ENCODE measurements at regions not wholly inside any gene's neighbourhood (a gene's known extent, or its start where the extent isn't known, plus 50 kb on each side); places are given as distances from the start of the nearest gene placed in this dataset.
A peak's percentile ranks its signal among the peaks of the same experiment; 100 is the strongest.

DNA sequence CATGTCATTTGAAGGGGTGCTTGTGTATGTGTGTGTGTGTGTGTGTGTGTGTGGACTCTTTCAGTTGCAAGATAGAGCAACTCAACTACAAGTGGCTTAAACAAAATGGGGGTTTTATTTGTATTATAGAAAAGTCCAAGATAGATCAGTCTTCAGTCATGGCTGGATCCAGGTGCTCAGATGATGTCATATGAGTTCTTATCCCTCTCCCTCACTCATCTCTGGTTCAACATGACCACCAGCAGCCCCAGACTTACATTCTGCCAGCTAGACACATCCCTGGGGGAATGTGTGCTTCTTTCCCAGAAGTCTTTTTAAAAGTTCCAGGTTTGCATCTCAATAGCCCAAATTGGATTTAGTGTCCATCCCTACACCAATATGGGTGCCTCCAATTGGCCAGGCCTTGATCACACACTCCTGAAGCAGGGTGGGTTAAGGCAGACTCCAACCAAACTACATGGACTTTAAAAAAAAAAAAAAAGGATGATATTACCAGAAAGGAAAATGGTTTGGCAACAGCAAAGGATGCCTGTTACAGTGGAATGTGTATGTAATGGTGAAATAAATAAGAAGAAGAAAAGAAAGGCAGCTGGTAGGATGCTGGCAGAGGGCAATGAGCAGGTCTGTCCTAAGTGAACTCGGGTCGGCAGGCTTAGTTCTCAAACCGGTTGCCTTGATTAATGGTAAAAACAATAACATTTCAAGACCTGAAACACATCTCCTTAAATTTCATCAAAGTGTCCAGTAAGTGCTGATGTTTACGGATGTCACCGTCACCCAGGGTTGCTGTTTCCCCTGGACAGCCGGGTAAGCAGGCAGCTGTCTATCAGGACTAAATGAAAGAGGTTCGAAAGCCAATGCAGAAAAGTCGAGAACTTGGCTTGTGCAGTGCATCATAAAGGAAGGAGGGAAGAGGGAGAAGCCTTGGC lies 107.7 kb downstream of the SMIM20 start:
- Histone ChIP-seq H3K27me3 (no peaks in the 10 kb centered on the region), H3K36me3 (no peaks in the 10 kb centered on the region), H3K9me3 (no peaks in the 10 kb centered on the region), H3K9ac (ENCODE audit: low read depth in 2 of 2, low read length in 2 of 2) (no peak overlapping the region), H3K4me1 (no peaks in the 10 kb centered on the region), H3K27ac (no peak overlapping the region), H3K4me3 (no peak overlapping the region)
- no peak for DNase-seq
- intact Hi-C loops (cut with DNase I) = no loop called here
- TF ChIP-seq, protein P1, sequence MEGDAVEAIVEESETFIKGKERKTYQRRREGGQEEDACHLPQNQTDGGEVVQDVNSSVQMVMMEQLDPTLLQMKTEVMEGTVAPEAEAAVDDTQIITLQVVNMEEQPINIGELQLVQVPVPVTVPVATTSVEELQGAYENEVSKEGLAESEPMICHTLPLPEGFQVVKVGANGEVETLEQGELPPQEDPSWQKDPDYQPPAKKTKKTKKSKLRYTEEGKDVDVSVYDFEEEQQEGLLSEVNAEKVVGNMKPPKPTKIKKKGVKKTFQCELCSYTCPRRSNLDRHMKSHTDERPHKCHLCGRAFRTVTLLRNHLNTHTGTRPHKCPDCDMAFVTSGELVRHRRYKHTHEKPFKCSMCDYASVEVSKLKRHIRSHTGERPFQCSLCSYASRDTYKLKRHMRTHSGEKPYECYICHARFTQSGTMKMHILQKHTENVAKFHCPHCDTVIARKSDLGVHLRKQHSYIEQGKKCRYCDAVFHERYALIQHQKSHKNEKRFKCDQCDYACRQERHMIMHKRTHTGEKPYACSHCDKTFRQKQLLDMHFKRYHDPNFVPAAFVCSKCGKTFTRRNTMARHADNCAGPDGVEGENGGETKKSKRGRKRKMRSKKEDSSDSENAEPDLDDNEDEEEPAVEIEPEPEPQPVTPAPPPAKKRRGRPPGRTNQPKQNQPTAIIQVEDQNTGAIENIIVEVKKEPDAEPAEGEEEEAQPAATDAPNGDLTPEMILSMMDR (IDR thresholded peaks at IDR 0.05) = no peak

DNA sequence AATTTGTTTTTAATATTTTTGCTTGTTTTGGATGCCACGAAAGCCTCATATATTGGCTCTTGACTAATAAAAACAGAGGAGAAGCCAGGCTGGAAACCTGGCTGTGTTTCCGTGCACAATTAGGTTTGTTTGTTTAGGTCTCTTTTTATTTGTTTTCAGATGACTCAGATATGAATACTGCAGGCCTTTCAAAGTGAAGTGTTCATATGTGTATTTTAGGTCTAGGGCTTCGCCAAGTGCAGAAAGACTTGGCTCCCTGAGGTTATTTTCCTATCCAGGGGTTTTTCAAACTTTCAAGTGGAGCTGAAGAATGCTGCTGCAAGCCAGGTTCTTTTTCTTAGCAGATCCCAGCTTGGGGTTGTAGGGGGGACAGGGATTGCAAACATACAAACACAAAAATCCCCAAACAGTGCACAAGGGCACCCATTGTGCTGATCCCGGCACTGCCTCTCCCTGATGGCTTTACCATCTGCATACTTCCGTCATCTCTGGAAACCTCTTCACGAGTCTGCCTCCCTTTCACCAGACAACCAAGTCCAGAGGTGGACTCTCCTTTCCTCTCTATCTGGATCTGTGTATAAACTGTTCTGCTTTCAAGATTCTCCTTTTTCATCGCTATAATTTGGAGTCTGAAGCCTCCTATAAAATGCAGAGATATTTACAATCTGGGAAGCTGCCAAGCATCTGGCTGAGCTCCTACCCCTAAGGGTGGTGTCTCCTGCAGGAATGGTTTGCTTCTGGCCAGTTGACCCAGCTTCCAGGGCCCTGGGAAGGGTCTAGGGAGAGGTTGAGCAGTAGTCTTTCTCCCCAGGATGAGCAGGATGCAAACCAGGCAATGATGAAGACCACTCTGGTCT lies 108.6 kb downstream of the SMIM20 start:
- TF ChIP-seq, protein P1 (IDR thresholded peaks at IDR 0.05) = no peak
- no peak for DNase-seq
- H3K27ac ChIP-seq = peak overlapping the region; percentile 10
- no peak overlapping the region for H3K9ac ChIP-seq (ENCODE audit: low read depth in 2 of 2, low read length in 2 of 2)
- H3K36me3 ChIP-seq = no peaks in the 10 kb centered on the region
- no peak overlapping the region for H3K4me3 ChIP-seq
- no peaks in the 10 kb centered on the region for H3K27me3 ChIP-seq
- H3K9me3 ChIP-seq = no peaks in the 10 kb centered on the region
- H3K4me1 ChIP-seq = no peaks in the 10 kb centered on the region
- intact Hi-C loops (cut with DNase I) = no loop called here

DNA sequence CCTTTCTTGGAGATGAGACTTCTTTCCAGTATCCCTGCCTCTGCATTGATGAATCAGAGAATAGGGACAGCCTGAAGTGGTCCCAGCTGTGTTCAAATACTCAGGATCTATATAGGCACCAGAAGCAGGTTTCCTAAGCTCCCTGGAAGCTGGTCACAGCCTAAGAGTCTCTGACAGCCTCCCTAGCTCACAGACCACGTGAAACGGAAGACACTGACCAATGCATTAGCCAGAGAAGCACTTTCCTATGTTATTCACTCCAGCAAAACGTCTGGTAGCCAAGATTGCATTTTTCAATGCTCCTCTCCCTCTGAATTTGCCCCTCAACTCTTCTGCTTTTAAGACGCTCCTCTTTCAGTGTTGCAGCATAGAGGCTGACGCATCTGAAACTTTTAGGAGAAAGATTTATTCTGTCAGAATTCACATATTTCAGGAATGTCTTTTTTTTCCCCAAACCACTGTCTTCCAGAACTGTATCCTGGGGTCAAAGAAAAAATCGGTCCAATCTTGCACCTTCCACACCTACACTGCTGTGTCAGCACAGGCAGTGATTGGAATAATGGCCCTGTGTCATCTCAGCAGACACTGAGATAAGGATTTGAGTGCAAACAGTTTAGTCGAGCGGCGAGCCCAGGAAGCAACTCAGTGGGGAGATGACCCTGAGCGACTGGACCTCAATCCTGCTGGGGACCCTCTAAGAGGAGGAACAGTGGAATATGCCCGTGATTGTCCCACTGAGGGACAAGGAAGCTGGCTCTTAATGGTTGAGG lies 109.4 kb downstream of the SMIM20 start:
- H3K36me3 ChIP-seq = no peaks in the 10 kb centered on the region
- intact Hi-C loops (cut with DNase I) = no loop called here
- DNase-seq = no peak
- H3K4me1 ChIP-seq = no peaks in the 10 kb centered on the region
- H3K27me3 ChIP-seq = no peaks in the 10 kb centered on the region
- H3K27ac ChIP-seq = no peak overlapping the region
- H3K9ac ChIP-seq (ENCODE audit: low read depth in 2 of 2, low read length in 2 of 2) = no peak overlapping the region
- TF ChIP-seq, protein P1 (IDR thresholded peaks at IDR 0.05) = no peak
- no peak overlapping the region for H3K4me3 ChIP-seq
- no peaks in the 10 kb centered on the region for H3K9me3 ChIP-seq

DNA sequence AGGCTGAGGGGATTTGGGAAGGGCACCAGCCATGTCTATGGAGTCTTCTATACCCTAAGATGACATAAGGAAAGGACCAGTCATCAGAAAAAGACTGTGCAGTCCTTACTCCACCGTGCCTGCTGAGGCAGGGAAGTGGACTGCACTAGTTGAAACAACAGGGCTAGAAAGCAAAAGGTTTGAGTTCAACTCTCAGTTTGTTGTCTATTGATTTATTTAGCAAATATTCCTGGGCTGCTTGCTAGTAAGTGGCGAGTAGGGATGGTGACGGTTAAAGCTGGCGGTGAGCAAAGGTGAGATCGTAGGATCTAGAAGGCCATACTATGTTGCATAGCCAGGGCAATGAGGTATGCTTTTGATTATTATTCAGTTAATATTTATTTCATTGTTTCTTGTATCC lies 110.1 kb downstream of the SMIM20 start:
- TF ChIP-seq, protein P1 (IDR thresholded peaks at IDR 0.05) = no peak
- Histone ChIP-seq H3K9me3 (no peaks in the 10 kb centered on the region), H3K4me1 (peaks cover 4% of the 10 kb centered on the region), H3K27me3 (no peaks in the 10 kb centered on the region), H3K27ac (no peak overlapping the region), H3K36me3 (no peaks in the 10 kb centered on the region), H3K4me3 (no peak overlapping the region), H3K9ac (ENCODE audit: low read depth in 2 of 2, low read length in 2 of 2) (no peak overlapping the region)
- intact Hi-C loops (cut with DNase I) = no loop called here
- no peak for DNase-seq

Data from colonic mucosa (tissue), 4 donors.